ENCODE measurements at regions not wholly inside any gene's neighbourhood (a gene's known extent, or its start where the extent isn't known, plus 50 kb on each side); places are given as distances from the start of the nearest gene placed in this dataset.

DNA sequence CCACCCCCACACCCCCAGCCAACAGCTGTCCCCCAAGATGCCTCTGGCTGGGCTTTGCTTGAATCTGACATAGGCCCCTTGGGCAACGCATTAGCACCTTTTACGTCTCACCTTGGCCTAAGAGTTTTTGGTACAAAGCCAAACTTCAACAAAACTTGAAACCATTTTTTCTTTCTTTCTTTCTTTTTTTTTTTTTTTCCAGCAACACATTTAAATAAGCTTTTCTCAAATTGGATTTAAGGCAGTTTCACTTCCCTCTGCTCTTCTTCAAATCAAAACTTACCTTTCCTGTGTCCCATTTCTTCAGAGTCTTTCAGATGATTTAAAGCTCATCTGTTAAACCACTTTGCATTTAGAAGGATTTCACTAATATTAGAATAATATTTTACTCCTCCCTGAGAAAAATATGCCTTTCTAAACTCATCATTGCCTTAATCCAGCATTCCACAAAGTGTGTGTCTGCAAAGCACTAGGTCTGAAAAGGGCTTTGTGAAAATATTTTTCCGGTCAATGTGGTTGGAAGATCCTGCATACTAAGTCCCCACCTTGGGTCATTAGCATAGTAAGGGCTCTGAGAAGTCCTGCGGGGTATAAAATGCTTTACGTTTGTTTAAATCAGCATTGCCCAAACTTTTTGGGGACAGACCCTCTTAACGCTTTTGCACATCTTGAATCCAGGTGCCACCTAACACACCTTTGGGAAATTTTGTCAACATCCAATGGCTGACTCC, 217.0 kb downstream of the TLE3 start:
- CTCF ChIA-PET, result no interaction called here

DNA sequence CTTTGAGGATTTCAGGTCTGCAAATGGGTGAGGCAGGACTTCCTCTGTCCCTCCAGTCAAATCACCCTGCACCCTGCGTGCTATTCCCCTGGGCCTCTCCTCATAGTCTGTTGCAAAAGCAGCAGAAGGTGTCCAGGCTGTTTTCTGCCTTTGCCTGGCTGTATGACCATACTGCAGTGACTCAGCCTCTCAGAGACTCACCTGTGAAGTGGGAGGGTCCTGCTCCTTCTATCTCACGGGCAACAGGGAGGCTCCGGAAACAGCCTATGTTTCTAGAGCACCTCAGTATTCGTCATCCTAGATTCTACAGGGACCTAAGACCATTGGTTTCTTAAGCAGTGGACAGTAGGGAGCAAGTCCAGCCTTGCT, 216.4 kb downstream of the TLE3 start:
- ChIA-PET CTCF (no interaction called here), POLR2A (no interaction called here)
- H3K27ac Mint-ChIP-seq, result no peak overlapping the region
- TF ChIP-seq ZNF219 (CRISPR knock-in tag; IDR thresholded peaks at IDR 0.05; ENCODE audit: borderline replicate concordance) (no peak), OVOL2 (CRISPR knock-in tag; IDR thresholded peaks at IDR 0.05; ENCODE audit: borderline replicate concordance) (no peak)
- H3K27me3 Mint-ChIP-seq (ENCODE audit: low read depth), result peaks cover 12% of the 10 kb centered on the region
- peaks cover 21% of the 10 kb centered on the region for H3K4me1 Mint-ChIP-seq
- peaks cover 4% of the 10 kb centered on the region for H3K9me3 Mint-ChIP-seq
- DNase-seq (ENCODE audit: low spot score) (no peak), ATAC-seq (no peak)
- no peak overlapping the region for H3K4me3 Mint-ChIP-seq
- no peaks in the 10 kb centered on the region for H3K36me3 Mint-ChIP-seq

More for the DNA sequence above, 217.0 kb downstream of the TLE3 start:
- Mint-ChIP-seq H3K9me3 (peaks cover 4% of the 10 kb centered on the region), H3K4me1 (peaks cover 16% of the 10 kb centered on the region), H3K27me3 (ENCODE audit: low read depth) (peaks cover 7% of the 10 kb centered on the region), H3K36me3 (no peaks in the 10 kb centered on the region), H3K4me3 (no peak overlapping the region), H3K27ac (no peak overlapping the region)
- DNase-seq (ENCODE audit: low spot score) (no peak), ATAC-seq (no peak)
- TF ChIP-seq NR1H2 (CRISPR knock-in tag; IDR thresholded peaks at IDR 0.05) (no peak), TEAD1 (CRISPR knock-in tag; IDR thresholded peaks at IDR 0.05) (no peak), NFATC4 (CRISPR knock-in tag; IDR thresholded peaks at IDR 0.05) (no peak), SOX15 (CRISPR knock-in tag; IDR thresholded peaks at IDR 0.05) (no peak), SP1 (CRISPR knock-in tag; conservative IDR thresholded peaks at IDR 0.05) (no peak), ZNF423 (CRISPR knock-in tag; IDR thresholded peaks at IDR 0.05) (no peak)
- TF ChIP-seq, protein P1, sequence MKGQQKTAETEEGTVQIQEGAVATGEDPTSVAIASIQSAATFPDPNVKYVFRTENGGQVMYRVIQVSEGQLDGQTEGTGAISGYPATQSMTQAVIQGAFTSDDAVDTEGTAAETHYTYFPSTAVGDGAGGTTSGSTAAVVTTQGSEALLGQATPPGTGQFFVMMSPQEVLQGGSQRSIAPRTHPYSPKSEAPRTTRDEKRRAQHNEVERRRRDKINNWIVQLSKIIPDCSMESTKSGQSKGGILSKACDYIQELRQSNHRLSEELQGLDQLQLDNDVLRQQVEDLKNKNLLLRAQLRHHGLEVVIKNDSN (CRISPR knock-in tag; IDR thresholded peaks at IDR 0.05), result no peak
- TF ChIP-seq, protein P2, sequence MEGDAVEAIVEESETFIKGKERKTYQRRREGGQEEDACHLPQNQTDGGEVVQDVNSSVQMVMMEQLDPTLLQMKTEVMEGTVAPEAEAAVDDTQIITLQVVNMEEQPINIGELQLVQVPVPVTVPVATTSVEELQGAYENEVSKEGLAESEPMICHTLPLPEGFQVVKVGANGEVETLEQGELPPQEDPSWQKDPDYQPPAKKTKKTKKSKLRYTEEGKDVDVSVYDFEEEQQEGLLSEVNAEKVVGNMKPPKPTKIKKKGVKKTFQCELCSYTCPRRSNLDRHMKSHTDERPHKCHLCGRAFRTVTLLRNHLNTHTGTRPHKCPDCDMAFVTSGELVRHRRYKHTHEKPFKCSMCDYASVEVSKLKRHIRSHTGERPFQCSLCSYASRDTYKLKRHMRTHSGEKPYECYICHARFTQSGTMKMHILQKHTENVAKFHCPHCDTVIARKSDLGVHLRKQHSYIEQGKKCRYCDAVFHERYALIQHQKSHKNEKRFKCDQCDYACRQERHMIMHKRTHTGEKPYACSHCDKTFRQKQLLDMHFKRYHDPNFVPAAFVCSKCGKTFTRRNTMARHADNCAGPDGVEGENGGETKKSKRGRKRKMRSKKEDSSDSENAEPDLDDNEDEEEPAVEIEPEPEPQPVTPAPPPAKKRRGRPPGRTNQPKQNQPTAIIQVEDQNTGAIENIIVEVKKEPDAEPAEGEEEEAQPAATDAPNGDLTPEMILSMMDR (IDR thresholded peaks at IDR 0.05), result no peak
- TF ChIP-seq, protein P3, sequence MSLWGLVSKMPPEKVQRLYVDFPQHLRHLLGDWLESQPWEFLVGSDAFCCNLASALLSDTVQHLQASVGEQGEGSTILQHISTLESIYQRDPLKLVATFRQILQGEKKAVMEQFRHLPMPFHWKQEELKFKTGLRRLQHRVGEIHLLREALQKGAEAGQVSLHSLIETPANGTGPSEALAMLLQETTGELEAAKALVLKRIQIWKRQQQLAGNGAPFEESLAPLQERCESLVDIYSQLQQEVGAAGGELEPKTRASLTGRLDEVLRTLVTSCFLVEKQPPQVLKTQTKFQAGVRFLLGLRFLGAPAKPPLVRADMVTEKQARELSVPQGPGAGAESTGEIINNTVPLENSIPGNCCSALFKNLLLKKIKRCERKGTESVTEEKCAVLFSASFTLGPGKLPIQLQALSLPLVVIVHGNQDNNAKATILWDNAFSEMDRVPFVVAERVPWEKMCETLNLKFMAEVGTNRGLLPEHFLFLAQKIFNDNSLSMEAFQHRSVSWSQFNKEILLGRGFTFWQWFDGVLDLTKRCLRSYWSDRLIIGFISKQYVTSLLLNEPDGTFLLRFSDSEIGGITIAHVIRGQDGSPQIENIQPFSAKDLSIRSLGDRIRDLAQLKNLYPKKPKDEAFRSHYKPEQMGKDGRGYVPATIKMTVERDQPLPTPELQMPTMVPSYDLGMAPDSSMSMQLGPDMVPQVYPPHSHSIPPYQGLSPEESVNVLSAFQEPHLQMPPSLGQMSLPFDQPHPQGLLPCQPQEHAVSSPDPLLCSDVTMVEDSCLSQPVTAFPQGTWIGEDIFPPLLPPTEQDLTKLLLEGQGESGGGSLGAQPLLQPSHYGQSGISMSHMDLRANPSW (CRISPR knock-in tag; conservative IDR thresholded peaks at IDR 0.05; ENCODE audit: low read depth), result no peak
- POLR2A ChIA-PET, result interaction anchor here (0.6 to 0.7 kb wide), 2 partner anchors 68 to 1695 kb away, joined by 3 to 4 read pairs; no protein-coding TSS in a partner anchor

DNA sequence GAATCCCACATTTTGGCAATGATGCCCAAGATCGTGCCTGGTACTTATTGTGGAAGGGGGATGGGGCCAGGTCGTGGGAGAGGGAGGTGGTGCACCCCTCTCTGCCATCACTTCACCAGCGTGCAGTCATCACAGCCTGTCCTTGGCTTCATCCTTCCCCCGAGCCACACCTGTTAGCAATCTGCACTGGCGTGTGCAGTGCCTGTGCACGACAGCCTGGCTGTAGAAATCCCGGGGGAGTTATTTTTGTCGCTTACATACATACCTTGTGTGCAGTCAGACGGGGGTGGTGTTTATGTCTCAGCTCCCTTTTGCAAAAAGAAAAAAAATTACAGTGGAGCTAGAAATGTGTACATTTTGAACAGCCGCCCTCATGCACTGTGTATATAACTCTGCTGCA, 216.0 kb downstream of the TLE3 start:
- Mint-ChIP-seq H3K4me3 (no peak overlapping the region), H3K36me3 (no peaks in the 10 kb centered on the region), H3K9me3 (peaks cover 4% of the 10 kb centered on the region), H3K4me1 (peaks cover 19% of the 10 kb centered on the region), H3K27me3 (ENCODE audit: low read depth) (peaks cover 17% of the 10 kb centered on the region), H3K27ac (no peak overlapping the region)
- POLR2A ChIA-PET, result no interaction called here
- CTCF ChIA-PET, result no interaction called here
- no peak for DNase-seq (ENCODE audit: low spot score)
- TF ChIP-seq MYBL2 (CRISPR knock-in tag; IDR thresholded peaks at IDR 0.05) (no peak), IRF2 (CRISPR knock-in tag; IDR thresholded peaks at IDR 0.05; ENCODE audit: borderline replicate concordance, low read depth) (no peak), TP53 (CRISPR knock-in tag; IDR thresholded peaks at IDR 0.05) (no peak), ESRRA (CRISPR knock-in tag; IDR thresholded peaks at IDR 0.05; ENCODE audit: borderline replicate concordance) (no peak)
- TF ChIP-seq, protein P4, sequence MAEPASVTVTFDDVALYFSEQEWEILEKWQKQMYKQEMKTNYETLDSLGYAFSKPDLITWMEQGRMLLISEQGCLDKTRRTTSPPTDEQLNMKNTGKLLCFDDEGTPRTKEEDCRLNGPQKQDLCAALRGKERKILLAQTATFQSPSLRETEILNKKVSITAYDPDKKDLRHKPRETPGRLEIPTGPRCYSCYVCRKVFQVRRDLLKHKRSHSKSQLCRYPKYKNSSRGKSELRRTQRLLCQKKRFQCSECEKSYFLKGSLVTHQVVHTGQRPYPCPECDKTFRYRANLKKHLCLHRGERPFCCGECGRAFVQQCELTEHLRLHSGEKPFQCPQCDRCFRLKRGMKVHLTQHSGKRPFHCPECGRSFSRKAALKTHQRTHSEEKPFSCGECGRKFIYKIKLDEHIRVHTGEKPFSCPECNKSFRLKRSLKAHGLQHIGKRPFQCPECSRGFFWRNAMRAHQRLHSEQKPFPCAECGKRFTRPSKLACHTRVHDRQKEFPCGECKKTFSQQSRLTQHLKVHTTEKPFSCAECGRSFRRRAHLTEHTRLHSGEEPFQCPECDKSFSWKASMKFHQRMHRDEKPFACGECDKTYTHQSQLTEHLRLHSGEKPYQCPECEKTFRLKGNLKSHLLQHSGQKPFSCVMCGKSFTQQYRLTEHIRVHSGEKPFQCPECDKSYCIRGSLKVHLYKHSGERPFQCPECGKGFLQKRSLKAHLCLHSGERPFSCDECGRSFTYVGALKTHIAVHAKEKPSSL (CRISPR knock-in tag; conservative IDR thresholded peaks at IDR 0.05), result no peak
- no peak for ATAC-seq

All from WTC11 (cell line).